SH-SY5Y (cell line): ENCODE measurements at regions not wholly inside any gene's neighbourhood (a gene's known extent, or its start where the extent isn't known, plus 50 kb on each side); places are given as distances from the start of the nearest gene placed in this dataset.

ENCODE experiments used
- GATA2 ChIP-seq: IDR thresholded peaks from 2 replicates; pipeline ENCODE4 v1.6.1; 2011; ENCODE audit warnings: mild to moderate bottlenecking, low read depth, low read length
- GATA3 ChIP-seq: IDR thresholded peaks from 2 replicates; pipeline ENCODE4 v1.6.1; 2011; ENCODE audit warnings: low read depth, mild to moderate bottlenecking, low read length, moderate library complexity

DNA sequence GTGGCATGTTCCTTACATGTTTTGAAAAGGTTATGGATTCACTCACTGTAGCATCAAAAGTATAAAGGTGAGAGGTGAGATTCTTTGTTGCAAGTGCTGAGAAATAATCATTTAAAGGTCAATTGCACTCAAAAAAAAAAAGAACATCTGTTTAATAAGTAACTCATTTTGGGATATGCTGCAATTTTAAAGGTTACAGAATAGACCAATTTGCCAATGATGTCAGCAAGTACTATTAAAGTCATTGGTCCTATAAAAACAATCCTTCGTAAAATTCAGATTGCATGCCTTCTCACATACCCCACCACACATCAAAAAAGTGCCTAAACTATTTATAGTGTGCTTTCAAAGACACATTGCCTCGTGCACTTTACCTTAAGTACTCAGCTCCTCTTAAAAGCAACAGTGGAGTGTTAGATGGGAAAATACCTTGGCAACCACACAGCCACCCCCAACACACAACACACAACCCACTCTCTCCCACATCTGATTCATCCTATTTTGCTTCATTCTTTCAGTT, 218.2 kb upstream of the ADGRL2 start:
- no peak for TF ChIP-seq GATA3
- no peak for TF ChIP-seq GATA2
